HUES64 (cell line): ENCODE measurements at regions not wholly inside any gene's neighbourhood (a gene's known extent, or its start where the extent isn't known, plus 50 kb on each side); places are given as distances from the start of the nearest gene placed in this dataset.
"Not testable (repeated sequence)": the region's sequence is repeated elsewhere in the genome, so short reads cannot be mapped to it uniquely, and the experiment has no call there.

Source experiments
- H3K27ac ChIP-seq: 2 replicates; pipeline ENCODE4 v1.7.0; 2013; ENCODE audit warnings: low read depth, low read length, inconsistent platforms
- H3K27me3 ChIP-seq: 2 replicates; pipeline ENCODE4 v1.6.1; 2013; ENCODE audit warnings: mild to moderate bottlenecking, low read length; ENCODE audit not compliant: insufficient read depth
- H3K36me3 ChIP-seq: 2 replicates; pipeline ENCODE4 v1.6.1; 2013; ENCODE audit warnings: mild to moderate bottlenecking, low read length; ENCODE audit not compliant: insufficient read depth
- H3K4me1 ChIP-seq: 2 replicates; pipeline ENCODE4 v1.6.1; 2013; ENCODE audit warnings: mild to moderate bottlenecking, low read length, moderate library complexity; ENCODE audit not compliant: insufficient read depth
- H3K4me3 ChIP-seq: 2 replicates; pipeline ENCODE4 v1.5.1; 2013; ENCODE audit warnings: mild to moderate bottlenecking, low read length, moderate library complexity
- H3K9ac ChIP-seq: 2 replicates; pipeline ENCODE4 v1.6.1; 2013; ENCODE audit warnings: mild to moderate bottlenecking, low read depth, low read length
- H3K9me3 ChIP-seq: 2 replicates; pipeline ENCODE4 v1.6.1; 2013; ENCODE audit warnings: low read depth, low read length; ENCODE audit not compliant: insufficient read depth
- WGBS: fragments of 150-250, 120-280 bp; methylation state at CpG from one replicate; pipeline ENCODE4 v1.1.7; 2013; ENCODE audit warnings: missing lambda C conversion rate; 5-methylcytosine and 5-hydroxymethylcytosine counted together

DNA sequence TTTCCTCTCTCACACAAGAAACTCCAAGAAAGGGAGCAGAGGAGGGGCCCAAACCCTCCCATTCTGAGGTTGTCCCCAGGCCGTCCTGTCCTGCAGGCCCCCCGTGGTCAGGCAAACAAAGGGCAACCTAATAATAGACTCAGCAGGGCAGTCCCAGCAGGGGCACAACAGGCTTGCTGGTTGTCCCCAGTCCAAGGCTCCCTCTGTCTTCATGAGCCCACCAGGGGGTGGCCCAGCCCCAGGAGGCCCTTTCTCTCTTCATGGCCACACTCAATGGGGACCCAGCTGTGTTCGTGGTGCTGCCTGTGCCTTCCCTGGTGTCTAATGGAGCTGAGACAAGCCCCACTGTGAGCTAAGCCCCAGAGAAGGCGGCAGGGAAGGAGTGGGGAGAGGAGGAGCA is 359.9 kb downstream of the ADGRD1 start:
- H3K27me3 ChIP-seq = no peaks in the 10 kb centered on the region
- WGBS = 43% methylated on average over 4 of the region's 4 CpGs
- H3K9me3 ChIP-seq = peaks cover 14% of the 10 kb centered on the region
- H3K27ac ChIP-seq = no peak overlapping the region
- H3K36me3 ChIP-seq = no peaks in the 10 kb centered on the region
- H3K4me1 ChIP-seq = no peaks in the 10 kb centered on the region
- no peak overlapping the region for H3K9ac ChIP-seq
- no peak overlapping the region for H3K4me3 ChIP-seq

DNA sequence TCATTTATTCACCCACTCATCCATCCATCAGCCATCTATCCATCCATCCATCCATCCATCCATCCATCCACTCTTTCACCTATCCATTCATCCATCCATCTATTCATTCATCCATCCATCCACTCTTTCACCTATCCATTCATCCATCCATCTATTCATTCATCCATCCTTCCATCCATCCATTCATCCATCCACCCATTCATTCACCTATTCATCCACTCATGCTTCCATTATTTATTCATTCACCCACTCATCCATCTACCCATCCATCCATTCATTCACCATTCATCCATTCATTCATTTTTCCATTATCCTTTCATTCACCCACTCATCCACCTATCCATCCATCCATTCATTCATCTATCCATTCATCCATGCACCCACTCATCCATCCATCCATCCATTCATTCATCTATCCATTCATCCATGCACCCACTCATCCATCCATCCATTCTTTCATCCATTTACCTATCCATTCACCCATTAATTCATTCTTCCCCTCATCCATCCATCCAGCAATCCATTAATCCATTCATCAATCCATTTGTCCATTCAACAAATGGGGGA is 360.9 kb downstream of the ADGRD1 start:
- H3K27me3 ChIP-seq = no peaks in the 10 kb centered on the region
- H3K4me3 ChIP-seq = no peak overlapping the region
- H3K9ac ChIP-seq = no peak overlapping the region
- H3K9me3 ChIP-seq = peaks cover 17% of the 10 kb centered on the region
- H3K4me1 ChIP-seq = no peaks in the 10 kb centered on the region
- no peak overlapping the region for H3K27ac ChIP-seq
- H3K36me3 ChIP-seq = no peaks in the 10 kb centered on the region

DNA sequence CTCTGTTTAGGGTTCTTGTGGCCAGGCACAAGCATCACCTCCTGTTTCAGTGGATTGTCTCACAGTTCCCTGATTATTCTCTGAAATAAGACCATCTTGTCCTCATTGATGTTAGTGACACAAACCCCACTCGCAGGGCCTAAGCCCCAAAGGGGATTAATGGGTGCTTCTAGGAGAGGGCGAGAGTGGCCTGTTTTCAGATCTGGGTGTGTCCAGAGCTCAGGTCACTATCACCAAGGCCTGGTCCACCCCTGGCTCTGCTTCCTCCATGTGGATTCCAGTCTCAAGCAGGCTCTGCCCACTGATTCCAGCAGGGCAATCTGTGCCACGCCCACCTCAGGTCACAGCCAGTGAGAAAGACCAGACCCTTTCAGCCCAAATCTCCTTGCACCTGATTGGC is 361.9 kb downstream of the ADGRD1 start:
- Histone ChIP-seq H3K4me1 (no peaks in the 10 kb centered on the region), H3K27ac (no peak overlapping the region), H3K27me3 (no peaks in the 10 kb centered on the region), H3K36me3 (no peaks in the 10 kb centered on the region), H3K9me3 (peaks cover 27% of the 10 kb centered on the region), H3K4me3 (no peak overlapping the region), H3K9ac (no peak overlapping the region)
- WGBS = 95% methylated on average over 3 of the region's 3 CpGs

DNA sequence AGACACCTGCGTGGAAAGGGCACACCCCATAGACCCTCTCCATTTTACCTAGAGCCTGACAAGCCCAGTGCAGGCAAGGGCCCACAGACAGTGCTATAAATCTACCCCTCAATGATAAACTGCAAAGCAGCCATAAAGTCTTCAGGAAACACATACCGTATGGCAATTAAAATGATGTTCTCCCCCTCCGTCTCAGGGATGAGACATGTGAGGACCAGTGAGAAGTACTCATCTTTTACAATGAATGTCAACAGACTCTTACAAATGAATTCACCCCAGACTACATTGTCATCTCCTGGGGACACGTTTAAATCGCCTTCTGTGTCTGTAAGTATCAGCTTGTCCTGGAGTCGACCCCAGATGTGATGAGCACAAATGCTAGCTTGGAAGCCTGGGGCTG is 362.7 kb downstream of the ADGRD1 start:
- no peak overlapping the region for H3K9ac ChIP-seq
- 92% methylated on average over 6 of the region's 6 CpGs for WGBS
- H3K4me1 ChIP-seq = no peaks in the 10 kb centered on the region
- no peaks in the 10 kb centered on the region for H3K36me3 ChIP-seq
- H3K4me3 ChIP-seq = no peak overlapping the region
- no peaks in the 10 kb centered on the region for H3K27me3 ChIP-seq
- H3K27ac ChIP-seq = no peak overlapping the region
- peaks cover 35% of the 10 kb centered on the region for H3K9me3 ChIP-seq

DNA sequence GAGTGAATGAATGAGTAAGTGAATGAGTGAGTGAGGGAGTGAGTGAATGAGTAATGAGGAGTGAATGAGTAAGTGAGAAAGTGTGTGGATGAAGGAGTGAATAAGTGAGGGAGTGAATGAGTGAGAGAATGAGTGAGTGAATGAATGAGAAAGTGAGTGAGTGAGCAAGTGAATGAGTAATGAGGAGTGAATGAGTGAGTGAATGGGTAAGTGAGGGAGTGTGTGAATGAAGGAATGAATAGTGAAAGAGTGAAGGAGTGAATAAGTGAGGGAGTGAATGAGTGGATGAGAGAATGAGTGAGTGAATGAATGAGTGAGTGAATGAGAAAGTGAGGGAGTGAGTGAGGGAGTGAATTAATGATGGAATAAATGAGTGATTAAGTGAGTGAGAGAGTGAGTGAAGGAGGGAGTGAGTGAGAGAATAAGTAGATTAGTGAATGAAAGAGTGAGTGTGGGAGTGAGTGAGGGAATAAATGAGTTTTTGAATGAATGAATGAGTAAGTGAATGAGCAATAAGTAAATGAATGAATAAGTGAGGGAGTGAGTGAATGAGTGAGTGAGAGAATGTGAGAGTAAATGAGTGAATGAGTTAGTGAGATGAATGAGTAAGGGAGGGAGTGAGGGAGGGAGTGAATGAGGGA is 364.5 kb downstream of the ADGRD1 start:
- Histone ChIP-seq H3K36me3 (no peaks in the 10 kb centered on the region), H3K4me1 (no peaks in the 10 kb centered on the region), H3K9ac (no peak overlapping the region), H3K9me3 (peaks cover 51% of the 10 kb centered on the region), H3K27ac (no peak overlapping the region), H3K27me3 (no peaks in the 10 kb centered on the region), H3K4me3 (no peak overlapping the region)

DNA sequence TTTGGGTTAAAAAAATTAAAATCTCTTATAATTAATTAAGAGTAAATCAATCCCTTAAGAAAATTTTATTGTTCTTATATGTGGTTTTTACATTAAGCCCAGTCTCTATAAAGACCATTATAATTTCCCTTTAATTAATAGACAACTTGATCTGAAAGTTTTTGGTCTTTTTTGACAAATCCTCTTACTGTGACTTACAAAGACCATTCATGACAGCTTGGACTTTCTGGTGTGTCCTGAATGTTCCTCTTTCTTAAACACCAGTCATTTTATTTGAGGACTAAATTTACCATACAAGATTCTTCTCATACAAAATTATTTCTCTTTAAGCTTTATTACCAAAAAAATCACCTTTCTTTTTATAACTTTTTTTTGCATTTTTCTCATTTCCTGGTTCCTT is 368.3 kb downstream of the ADGRD1 start:
- Histone ChIP-seq H3K9ac (no peak overlapping the region), H3K27me3 (no peaks in the 10 kb centered on the region), H3K4me3 (no peak overlapping the region), H3K27ac (no peak overlapping the region), H3K4me1 (no peaks in the 10 kb centered on the region), H3K9me3 (peaks cover 68% of the 10 kb centered on the region), H3K36me3 (no peaks in the 10 kb centered on the region)

DNA sequence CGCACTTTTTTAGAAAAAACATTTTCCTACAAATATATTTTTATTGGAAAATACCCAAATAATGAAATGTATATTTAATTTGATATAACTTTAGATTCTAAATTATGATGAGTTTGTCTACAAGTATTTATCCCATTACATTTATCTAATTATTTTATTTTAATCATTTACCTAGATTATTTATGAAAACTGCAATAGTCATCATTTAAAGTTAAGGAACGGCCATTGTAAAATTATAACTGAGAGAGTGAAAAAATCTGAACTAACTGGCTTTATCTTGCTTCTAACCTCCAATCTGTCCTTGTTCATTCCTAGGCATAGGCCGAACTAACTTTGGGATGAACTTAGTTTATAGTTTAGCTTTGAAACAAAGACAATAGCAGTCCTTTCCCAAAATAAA is 368.8 kb downstream of the ADGRD1 start:
- not testable (repeated sequence) for H3K9ac ChIP-seq, H3K4me3 ChIP-seq, H3K36me3 ChIP-seq, H3K4me1 ChIP-seq, H3K27ac ChIP-seq, H3K27me3 ChIP-seq
- peaks cover 69% of the 10 kb centered on the region for H3K9me3 ChIP-seq
- WGBS = 81% methylated on average over 2 of the region's 3 CpGs

DNA sequence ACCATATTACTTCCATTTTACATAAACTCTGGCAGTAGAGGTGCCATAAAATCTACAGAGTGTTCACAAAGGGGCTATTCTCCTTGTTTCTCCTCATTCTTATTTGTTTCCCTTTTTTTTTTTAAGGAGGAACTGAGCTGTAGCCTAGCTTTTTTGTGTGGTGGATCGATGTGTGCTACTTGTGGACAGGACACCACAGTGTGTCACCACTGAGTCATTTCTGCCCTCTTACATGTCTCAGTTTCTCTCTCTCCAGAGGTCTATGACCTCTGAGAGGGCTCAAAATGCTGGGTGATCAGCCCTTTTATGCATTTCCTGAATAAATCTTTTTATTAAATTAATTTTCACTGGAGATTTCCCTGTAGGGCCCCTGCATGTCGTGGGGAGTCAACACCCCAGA is 370.2 kb downstream of the ADGRD1 start:
- Histone ChIP-seq H3K27me3 (no peaks in the 10 kb centered on the region), H3K4me3 (no peak overlapping the region), H3K9ac (no peak overlapping the region), H3K27ac (no peak overlapping the region), H3K36me3 (no peaks in the 10 kb centered on the region), H3K9me3 (peaks cover 58% of the 10 kb centered on the region), H3K4me1 (no peaks in the 10 kb centered on the region)
- WGBS = 78% methylated on average over 2 of the region's 2 CpGs

DNA sequence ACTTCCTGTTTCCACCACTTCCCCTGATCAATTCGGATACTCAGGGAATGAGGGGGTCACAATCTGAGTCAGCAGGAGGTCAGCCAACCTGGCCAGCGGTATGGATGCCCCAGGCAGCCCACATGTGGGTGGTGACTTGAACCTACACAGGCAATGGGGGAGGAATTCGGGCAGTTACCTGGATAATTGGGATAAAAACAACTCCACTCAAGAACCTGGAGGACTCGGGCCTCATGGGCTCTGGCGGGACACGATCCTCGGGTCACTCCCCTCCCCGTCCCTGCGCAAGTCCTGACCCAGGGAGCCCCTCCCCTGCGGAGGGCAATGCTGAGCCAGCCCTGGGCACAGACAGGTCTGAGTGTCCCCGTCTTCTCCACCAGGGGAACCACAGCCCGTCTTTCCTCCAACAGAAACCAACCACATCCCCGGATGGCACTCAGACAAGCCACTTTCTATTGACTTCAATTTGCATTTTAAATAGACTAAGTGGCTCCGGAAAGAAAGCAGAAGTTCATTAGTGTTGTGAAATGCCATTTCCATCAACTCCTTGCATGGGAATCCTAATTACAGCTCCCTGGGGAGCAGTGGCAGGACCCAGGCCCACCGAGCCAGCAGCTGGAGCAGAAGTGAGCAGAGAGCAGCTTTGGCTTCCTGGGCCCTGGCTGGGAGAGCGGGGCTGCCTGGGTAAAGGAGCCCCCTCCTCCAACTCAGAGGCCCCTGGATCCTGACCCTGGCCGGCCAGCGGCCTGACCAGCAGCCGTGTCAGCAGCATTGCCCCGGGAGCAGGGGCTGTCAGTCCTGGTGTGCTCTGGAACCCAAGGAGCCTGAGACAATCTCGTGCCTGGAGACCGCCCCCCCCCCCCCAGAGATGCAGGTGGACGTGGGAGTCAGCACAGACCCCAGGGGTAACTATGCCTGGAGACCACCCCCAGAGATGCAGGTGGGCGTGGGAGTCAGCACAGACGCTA is 374.1 kb downstream of the ADGRD1 start:
- H3K36me3 ChIP-seq = no peaks in the 10 kb centered on the region
- no peaks in the 10 kb centered on the region for H3K4me1 ChIP-seq
- H3K9me3 ChIP-seq = peaks cover 24% of the 10 kb centered on the region
- H3K4me3 ChIP-seq = no peak overlapping the region
- WGBS = 75% methylated on average over 24 of the region's 25 CpGs
- no peak overlapping the region for H3K9ac ChIP-seq
- H3K27me3 ChIP-seq = no peaks in the 10 kb centered on the region
- no peak overlapping the region for H3K27ac ChIP-seq

DNA sequence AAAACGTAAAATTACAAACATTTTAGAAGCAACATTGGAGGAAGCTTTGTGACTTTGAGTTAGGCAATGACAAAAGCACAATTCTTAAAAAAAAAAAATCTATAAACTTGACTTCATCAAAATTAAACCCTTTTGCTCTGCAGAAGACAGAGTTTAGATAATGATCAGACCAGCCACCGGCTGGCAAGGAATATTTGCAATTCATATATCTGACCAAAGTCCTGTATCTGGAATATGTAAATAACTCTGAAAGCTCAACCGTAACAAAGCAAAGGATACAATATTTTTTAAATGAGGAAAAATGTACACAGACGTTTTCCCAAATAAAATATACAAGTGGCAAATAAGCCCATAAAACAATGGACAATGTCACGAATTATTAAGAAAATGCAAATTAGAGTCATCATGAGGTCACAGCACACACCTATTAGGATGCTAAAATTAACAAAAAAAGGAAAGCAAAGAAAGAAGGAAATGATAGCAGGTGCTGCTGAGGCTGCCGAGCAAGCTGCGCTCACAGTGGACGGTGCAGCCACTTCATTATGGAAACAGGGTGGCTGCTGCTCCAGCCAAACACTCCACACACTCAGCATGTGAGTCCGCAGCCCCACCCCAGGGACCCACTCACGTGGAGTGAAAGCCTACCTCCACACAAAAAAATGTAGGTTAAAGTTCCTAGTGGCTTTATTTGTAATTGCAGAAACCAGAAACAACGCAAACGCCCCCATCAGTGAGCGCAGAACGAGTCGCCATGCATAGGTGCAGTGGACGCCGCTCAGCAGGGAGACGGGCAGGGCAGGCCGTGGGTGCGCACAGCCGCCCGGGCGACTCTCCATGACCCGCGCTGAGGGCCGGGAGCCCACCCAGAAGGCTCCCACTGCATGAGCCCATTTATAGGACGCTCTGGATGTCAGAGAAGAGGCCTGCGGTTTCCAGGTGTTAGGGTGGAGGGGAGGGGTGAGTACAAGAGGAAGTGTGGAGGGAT is 375.4 kb downstream of the ADGRD1 start:
- not testable (repeated sequence) for H3K4me1 ChIP-seq, H3K36me3 ChIP-seq, H3K9ac ChIP-seq, H3K27ac ChIP-seq, H3K27me3 ChIP-seq, H3K4me3 ChIP-seq
- 0 out of 2 replicates have a peak, but pooled peaks cover 13% of the 10 kb centered on the region for H3K9me3 ChIP-seq
- WGBS = 93% methylated on average over 25 of the region's 28 CpGs
